ENCODE measurements at regions not wholly inside any gene's neighbourhood (a gene's known extent, or its start where the extent isn't known, plus 50 kb on each side); places are given as distances from the start of the nearest gene placed in this dataset.

DNA sequence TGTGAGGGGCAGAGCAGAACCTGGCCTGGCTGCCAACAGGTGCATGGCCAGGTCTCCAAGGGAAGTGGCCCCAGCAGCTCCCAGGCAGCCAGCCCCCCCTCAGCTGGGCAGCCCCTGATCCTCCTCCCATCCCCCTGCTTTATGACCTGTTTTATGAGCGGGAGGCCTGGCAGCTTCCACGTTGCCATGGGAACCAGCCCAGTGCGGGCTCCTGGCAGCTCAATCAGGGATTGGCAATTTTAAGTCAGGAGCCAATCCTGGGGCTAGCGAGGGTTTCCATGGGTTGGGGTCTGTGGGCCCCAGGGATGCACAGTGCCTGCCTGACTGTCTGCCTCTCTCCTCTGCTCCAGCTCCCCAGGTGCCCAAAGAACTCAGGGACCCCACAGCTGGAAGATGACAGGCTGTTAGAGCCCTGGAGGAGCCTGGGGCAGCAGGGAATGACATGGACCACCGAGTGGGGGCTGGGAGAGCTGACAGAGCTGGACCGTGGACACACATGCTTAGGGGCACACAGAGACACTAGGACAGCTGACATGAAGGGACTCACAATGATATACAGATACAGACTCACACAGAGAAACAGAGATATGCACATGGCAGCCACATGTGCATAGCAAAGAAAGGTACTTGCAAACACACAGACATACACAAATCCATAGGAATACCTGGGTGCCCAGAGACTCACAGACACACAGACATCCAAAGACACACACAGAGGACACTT, 56.5 kb upstream of the SIRPA start:
- no peak for TF ChIP-seq SP1 (IDR thresholded peaks at IDR 0.05)
- no peak for TF ChIP-seq TARDBP (IDR thresholded peaks at IDR 0.05)
- no peak for TF ChIP-seq BHLHE40 (IDR thresholded peaks at IDR 0.05; ENCODE audit: borderline replicate concordance)
- no peak for TF ChIP-seq ZNF384 (IDR thresholded peaks at IDR 0.05)
- TF ChIP-seq ARNT (IDR thresholded peaks at IDR 0.05): no peak
- no peak for TF ChIP-seq SUZ12 (IDR thresholded peaks at IDR 0.05)
- no peak for TF ChIP-seq FOXK2 (IDR thresholded peaks at IDR 0.05)
- TF ChIP-seq L3MBTL2 (conservative IDR thresholded peaks at IDR 0.05): no peak
- no peak for TF ChIP-seq ELF4 (IDR thresholded peaks at IDR 0.05)
- no peak for TF ChIP-seq NFRKB (IDR thresholded peaks at IDR 0.05)
- TF ChIP-seq, protein P1, sequence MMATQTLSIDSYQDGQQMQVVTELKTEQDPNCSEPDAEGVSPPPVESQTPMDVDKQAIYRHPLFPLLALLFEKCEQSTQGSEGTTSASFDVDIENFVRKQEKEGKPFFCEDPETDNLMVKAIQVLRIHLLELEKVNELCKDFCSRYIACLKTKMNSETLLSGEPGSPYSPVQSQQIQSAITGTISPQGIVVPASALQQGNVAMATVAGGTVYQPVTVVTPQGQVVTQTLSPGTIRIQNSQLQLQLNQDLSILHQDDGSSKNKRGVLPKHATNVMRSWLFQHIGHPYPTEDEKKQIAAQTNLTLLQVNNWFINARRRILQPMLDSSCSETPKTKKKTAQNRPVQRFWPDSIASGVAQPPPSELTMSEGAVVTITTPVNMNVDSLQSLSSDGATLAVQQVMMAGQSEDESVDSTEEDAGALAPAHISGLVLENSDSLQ (IDR thresholded peaks at IDR 0.05): no peak
- no peak for TF ChIP-seq HDGF (IDR thresholded peaks at IDR 0.05; ENCODE audit: borderline replicate concordance)
- no peak for TF ChIP-seq CTBP1 (IDR thresholded peaks at IDR 0.05; ENCODE audit: borderline replicate concordance)
- TF ChIP-seq FOXA1 (IDR thresholded peaks at IDR 0.05): no peak

All from HEK293T (cell line).